H1 (cell line): ENCODE measurements at regions not wholly inside any gene's neighbourhood (a gene's known extent, or its start where the extent isn't known, plus 50 kb on each side); places are given as distances from the start of the nearest gene placed in this dataset.

Experiments
- CHD2 ChIP-seq: IDR thresholded peaks from 2 replicates; pipeline ENCODE4 v1.6.1; 2012; ENCODE audit warnings: low read length, improper control_type of control experiment
- POLR2AphosphoS5 ChIP-seq: IDR thresholded peaks from 2 replicates; pipeline ENCODE4 v1.6.1; 2011; ENCODE audit warnings: low read depth, low read length
- POU5F1 ChIP-seq: IDR thresholded peaks from 2 replicates; pipeline ENCODE4 v1.6.1; 2011; ENCODE audit warnings: low read depth, mild to moderate bottlenecking, low read length, moderate library complexity
- SP4 ChIP-seq: IDR thresholded peaks from 2 replicates; pipeline ENCODE4 v1.6.1; 2012; ENCODE audit warnings: low read length, inconsistent platforms
- USF2 ChIP-seq: IDR thresholded peaks from 2 replicates; pipeline ENCODE4 v1.6.1; 2011; ENCODE audit warnings: low read length, improper control_type of control experiment

DNA sequence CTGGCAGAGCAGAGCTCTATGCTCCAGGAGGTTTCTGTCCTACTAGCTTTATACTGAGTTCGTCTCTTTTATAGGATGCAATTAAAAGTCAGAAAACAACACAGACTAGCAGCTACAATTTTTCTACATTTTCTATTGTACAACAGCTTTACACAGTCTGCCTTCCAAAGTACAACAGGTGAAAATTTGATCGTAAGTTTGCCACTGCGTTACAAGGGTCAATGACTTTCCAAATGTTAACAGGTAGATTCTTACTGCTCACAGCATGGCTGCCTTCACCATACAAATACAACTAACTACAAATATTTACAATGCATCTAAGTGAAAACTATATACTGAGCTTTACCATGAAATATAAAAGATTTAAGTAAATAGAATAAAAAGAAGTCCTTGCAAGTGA lies 268.6 kb upstream of the SLCO3A1 start (continued):
- TF ChIP-seq POU5F1 (no peak), USF2 (no peak), CHD2 (no peak), POLR2AphosphoS5 (no peak), SP4 (no peak)
